Fibroblast of skin of abdomen (primary cell): ENCODE measurements at regions not wholly inside any gene's neighbourhood (a gene's known extent, or its start where the extent isn't known, plus 50 kb on each side); places are given as distances from the start of the nearest gene placed in this dataset.
A peak's percentile ranks its signal among the peaks of the same experiment; 100 is the strongest.
"Not testable (repeated sequence)": the region's sequence is repeated elsewhere in the genome, so short reads cannot be mapped to it uniquely, and the experiment has no call there.

ENCODE experiments used
- DNase-seq: peaks from one replicate; pipeline ENCODE4 v3.0.0-alpha.2; 2013

GRCh38 chr16:64094181-64094965 lies 1027.5 kb downstream of the CDH11 start:
- peak; percentile 46 for DNase-seq

DNA sequence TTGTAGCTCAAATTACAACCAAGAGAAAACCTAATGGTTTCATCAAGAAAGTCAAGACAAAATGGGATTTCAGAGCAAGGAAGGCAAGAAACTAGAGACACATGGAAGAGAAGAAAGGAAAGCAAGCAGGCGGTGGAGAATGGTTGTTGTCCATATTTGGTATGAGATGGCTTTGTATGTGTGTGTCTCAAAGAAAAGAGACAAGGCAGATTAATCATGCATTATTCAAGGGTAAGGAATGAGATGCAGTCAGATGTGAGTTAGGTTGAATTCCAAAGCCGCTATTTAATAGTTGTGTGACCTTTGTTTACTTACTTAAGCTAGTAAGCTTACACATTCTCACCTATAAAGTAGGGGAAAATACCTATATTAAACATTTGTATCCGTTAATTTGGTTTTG lies 1029.6 kb downstream of the CDH11 start:
- peak; percentile 92 for DNase-seq

DNA sequence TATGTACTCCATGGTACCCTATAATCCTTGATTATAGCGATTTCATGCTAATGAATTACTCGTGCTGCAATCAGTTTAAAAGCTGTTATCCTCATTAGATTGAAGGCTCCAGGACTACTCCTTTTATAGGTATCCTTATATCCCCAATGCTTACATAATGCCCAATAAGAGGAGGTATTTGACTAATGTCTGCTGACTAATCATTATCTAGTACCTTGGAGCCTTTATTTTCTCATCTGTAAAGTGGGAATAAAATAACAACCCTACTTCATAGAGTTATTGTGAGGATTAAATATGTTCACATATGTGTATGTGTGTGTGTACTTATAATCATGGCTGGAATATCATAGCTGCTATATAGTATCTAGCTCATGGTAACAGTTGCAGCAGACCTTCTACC lies 1031.5 kb downstream of the CDH11 start:
- no peak for DNase-seq

- peak; percentile 60 for DNase-seq
Measured at GRCh38 chr16:64089697-64090096, 1032.2 kb downstream of the CDH11 start.

DNA sequence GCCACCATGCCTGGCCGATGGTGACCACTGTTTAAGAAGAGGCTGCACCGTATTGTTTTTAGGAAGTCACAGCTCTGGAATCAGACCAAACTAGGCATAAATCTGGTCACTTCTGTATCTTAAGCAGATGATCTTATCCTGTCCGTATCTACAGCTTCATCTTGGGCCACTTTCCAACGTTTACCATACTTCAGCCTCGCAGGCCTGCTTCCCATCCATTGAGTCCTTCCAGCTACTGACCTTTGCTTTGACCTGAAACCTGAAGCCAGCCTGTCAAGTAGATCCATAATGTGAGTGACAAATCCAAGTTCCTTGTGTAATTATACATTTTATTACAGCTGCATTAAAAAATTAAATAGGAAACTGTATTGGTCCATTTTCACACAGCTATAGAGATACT lies 1033.0 kb downstream of the CDH11 start:
- DNase-seq, result no peak

GRCh38 chr16:64085296-64085695 lies 1036.6 kb downstream of the CDH11 start:
- DNase-seq, result no peak

- DNase-seq, result no peak
Measured at GRCh38 chr16:64084706-64085105, 1037.2 kb downstream of the CDH11 start.

DNA sequence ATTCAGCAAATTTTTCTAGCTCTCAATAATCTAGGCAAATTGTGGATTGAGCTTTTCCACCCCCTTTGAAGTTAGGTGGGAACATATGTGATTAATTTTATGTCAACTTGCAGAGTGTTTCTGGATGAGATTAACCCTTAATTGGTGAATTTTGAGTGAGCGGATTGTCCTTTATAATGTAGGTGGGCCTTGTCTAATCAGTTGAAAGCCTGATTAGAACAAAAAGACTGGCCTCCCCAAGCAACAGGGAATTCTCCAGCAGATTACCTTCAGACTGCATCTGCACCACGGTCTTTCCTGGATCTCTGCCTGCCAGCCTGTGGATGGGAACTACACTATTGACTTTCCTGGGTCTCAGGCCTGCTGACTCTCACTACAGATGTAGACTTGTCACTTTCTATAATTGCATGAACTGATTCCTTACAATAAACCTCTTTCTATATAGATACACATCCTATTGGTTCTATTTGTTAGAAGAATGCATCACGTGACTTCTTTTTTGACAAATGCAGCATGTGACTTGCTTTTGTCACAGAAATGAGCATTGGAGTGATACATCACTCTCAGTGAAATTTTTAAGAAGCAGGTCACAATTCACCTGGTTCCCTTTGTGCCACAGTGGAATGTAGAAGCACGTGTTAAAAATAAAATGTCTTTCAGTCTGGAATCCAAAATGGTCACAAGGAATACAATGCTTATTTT lies 1038.3 kb downstream of the CDH11 start:
- no peak for DNase-seq

DNA sequence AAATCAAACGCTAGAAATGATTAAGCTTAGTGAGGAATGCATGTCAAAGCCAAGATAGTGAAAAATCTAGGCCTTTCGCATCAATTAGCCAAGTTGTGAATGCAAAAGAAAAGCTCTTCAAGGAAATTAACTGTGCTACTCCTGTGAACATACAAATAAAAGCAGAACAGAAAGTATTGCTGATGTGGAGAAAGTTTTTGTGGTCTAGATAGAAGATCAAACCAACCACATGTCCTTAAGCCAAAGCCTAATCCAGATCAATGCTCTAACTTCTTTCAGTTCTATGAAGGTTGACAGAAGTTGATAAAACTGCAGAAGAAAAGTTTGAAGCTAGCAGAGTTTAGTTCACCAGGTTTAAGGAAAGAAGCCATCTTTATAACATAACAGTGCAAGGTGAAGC lies 1044.6 kb downstream of the CDH11 start:
- no peak for DNase-seq

DNA sequence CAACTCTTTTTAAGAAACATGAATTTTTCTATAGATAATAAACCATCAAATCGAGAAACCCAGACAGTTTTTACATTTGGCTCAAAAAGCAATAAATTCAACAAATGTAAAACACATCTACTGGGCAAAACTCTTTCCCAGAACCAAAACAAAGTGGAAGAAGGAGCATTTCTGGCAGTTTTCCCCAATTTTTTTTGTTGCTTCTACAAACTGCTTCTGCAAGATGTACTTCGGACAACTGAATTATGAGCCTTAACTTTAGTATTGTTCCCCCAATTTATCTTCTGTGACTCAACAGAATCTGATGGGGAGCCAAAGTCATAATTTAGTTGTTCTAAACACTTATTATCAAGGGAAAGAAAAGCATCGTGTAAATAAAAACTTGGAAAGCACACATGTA lies 1047.2 kb downstream of the CDH11 start:
- DNase-seq, result no peak

GRCh38 chr16:64072131-64072730 lies 1049.6 kb downstream of the CDH11 start:
- not testable (repeated sequence) for DNase-seq

DNA sequence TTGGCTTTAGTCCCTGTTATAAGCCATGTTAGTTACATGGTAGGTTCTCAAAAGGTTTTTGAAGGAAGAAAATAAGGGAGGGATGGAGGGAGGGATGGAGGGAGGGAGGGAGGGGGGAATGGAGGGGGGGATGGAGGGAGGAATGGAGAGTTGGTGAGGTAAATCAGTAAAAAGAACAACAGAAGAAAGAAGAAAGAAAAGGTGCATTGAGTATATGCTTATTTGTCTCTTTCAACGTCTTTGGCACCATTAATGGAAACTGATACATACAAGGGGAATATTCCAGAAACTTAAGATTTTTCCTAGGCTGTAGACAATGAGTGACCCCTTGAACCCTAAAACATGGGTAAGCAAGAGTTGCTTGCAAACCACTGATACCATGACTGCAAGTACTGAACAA lies 1056.3 kb downstream of the CDH11 start:
- no peak for DNase-seq

DNA sequence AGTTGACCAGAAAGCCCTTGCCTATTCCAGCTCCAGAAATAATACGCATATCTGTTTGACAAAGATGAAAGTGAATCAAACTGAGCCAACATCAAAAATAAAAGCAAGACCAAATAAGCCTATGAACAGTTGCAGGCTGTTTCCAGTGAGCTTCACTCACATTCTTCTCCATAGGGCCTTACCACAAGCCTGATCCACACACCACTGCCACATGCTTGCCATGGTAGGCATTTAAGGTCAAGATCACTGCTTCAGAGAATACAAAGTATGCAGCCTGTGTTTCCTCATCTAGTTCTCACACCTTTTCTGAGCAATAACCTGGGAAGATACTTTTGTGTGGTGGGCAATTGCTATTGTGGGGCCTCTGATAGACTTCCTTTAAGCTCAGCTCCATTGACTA lies 1060.2 kb downstream of the CDH11 start:
- no peak for DNase-seq

DNA sequence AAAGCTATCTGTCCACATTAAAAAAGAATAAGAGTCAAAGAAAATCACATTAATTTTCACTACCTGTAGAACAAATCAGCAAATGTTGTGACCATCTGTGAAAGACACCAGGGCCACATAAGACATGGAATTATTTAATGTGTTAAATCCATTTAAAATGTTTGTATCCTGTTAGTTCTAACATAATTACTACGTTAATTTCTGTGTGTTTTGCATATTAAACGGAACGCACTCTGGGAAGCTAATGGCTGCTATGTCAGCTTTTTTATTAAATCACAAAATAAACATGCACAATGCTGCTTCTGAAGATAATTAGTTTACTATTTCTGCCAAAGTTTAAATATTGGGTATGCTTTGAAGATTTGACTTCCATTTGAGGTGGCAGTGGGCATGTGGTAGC lies 1061.2 kb downstream of the CDH11 start:
- DNase-seq, result no peak

GRCh38 chr16:64058685-64059084 lies 1063.2 kb downstream of the CDH11 start:
- DNase-seq, result no peak

DNA sequence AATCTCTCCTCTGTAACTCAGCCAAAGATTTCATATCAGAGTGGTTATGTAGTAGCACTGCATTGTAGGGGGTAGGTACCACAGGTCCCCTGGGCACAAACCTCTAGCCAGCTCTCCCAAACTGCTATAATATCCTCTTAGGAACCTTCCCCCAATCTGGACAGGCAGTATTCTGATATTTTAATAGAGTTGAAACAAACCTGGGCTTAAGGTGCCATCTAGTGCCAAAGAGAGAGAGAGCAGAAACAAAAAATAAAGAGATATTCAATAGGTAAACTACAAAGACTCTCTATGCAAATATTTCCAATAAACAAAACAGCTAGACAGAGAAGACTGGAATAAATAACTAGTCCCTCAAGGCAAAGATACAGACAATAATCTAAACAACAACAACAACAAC lies 1070.0 kb downstream of the CDH11 start:
- peak; percentile 36 for DNase-seq

DNA sequence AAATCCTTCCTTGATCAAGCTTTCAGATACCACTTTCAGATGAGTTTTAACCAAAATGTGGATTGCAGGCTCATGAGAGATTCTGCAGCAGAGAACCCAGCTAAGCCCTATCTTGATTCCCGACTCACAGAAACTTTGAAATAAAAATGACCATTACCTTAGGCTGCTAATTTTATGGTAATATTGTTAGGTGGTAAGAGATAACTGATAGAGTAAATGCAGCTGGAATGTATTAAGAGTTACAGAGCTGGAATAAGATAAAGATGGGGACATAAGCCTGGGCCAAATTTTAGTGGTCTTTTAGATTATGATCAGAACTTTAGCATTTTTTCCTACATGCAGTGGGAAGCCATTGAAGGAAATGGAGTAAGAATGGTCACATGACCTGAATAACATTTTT lies 1074.0 kb downstream of the CDH11 start:
- DNase-seq, result no peak

- no peak for DNase-seq
Measured at GRCh38 chr16:64047207-64047606, 1074.7 kb downstream of the CDH11 start.

DNA sequence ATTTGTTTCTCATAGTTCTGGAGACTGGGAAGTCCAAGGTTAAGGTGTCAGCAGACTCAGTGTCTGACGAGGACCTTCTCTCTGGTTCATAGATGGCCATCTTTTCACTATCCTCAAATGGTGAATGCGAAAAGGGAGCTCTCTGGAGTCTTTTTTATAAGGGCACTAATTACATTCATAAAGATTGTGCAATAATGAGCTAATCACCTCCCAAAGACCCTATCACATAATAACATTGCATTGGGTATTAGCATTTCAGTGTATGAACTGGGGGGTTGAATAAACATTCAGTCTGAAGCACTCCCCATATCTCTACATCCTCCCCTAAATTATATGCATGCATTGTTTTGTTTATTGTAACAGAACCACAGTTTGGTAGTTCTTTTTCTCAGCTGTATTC lies 1086.5 kb downstream of the CDH11 start:
- no peak for DNase-seq

DNA sequence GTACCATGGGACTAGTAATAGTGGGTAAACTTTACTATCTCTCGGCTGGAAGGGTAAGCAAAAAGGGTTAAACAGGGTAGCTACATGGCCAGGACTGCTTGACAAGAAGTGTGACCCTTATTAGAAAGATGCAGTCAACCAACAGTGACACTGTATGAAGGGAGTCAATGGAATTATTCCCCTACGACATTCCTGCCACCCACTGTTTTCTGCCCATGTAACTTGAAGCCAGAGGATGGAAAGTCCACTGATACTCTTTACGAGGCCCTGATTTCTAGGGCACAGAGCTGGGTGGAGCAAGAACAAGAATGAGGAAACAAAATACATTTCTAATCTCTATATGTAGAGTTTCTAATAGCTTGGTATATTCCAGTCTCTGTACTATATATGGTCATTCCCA lies 1102.5 kb downstream of the CDH11 start:
- DNase-seq, result no peak

DNA sequence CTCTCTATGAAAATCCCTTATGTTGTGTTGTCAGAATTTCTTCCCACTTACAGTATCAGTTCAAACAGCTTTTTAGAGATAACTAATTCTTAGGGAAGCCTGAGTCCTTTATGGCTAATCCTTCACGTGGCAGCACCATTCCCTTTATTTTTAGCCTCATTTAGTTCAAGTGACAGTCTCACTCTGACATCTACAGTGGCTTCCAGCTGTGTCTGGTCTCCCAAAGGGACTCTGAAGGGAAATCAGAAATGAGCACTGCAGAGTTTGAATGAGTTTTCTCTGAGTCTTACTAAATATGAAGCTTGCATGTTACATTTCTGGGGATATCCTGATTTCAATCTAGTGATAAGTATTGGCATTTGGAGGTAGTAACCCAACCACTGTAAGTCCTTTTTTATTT lies 1104.1 kb downstream of the CDH11 start:
- no peak for DNase-seq

DNA sequence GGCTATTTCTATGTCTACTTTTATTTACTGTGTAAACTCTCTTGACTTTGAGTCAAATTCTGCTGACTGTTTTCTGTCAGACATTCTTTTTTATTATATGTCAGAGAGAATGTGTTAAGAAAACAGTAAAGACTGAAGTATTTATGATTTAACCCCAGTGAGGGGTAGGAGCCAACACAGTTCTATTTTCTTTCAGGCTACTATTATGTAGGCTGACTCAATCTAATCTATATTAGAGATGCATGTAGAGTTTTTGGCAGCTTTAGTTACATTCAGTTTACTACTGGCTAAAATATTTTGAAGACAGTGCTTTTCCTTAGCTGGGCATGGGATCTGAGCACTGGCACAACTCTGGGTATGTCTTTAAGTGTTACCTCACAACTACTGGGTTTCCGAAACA lies 1108.0 kb downstream of the CDH11 start:
- peak; percentile 7 for DNase-seq

DNA sequence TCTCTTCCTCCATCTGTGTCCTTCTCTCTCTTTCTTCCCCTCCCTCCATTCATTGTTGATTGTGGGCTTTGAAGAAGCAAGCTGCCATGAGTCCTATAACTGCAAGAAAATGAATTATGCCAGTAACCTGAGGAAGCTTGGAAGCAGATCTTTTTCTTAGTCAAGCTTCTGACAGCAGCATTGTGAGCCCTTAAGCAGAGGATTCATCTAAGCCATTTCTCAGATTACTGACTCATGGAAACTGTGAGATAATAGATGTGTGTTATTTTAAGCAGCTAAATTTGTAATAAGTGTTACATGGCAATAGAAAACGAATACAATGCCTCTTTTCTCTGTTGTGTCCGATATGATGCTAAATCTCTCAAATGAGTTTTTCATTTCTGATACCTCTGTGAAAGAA lies 1109.7 kb downstream of the CDH11 start:
- DNase-seq, result peak; percentile 34

GRCh38 chr16:64011650-64012049 lies 1110.2 kb downstream of the CDH11 start:
- DNase-seq, result no peak
